DOHH2 (cell line): ENCODE measurements at regions not wholly inside any gene's neighbourhood (a gene's known extent, or its start where the extent isn't known, plus 50 kb on each side); places are given as distances from the start of the nearest gene placed in this dataset.

ENCODE experiments used
- CTCF ChIP-seq: fragments of 200-600 bp; sonication (generic); IDR thresholded peaks from one replicate; pipeline ENCODE4 v1.5.1; 2014; ENCODE audit warnings: antibody characterized with exemption, mild to moderate bottlenecking, low read depth, low read length; ENCODE audit not compliant: poor library complexity, severe bottlenecking
- EZH2phosphoT487 ChIP-seq: fragments of 200-600 bp; sonication (generic); IDR thresholded peaks from 2 replicates; pipeline ENCODE4 v1.6.1; 2017; ENCODE audit warnings: borderline replicate concordance, mild to moderate bottlenecking, antibody characterized with exemption, low read length, moderate library complexity, mixed read lengths

GRCh38 chr10:57963546-57963945 is 304.1 kb downstream of the IPMK start:
- TF ChIP-seq CTCF, result no peak
- TF ChIP-seq EZH2phosphoT487, result no peak
